Fibroblast of skin of back (primary cell): ENCODE measurements at regions not wholly inside any gene's neighbourhood (a gene's known extent, or its start where the extent isn't known, plus 50 kb on each side); places are given as distances from the start of the nearest gene placed in this dataset.
"Not testable (repeated sequence)": the region's sequence is repeated elsewhere in the genome, so short reads cannot be mapped to it uniquely, and the experiment has no call there.

ENCODE experiments used
- DNase-seq: peaks from one replicate; pipeline ENCODE4 v3.0.0-alpha.2; 2013

DNA sequence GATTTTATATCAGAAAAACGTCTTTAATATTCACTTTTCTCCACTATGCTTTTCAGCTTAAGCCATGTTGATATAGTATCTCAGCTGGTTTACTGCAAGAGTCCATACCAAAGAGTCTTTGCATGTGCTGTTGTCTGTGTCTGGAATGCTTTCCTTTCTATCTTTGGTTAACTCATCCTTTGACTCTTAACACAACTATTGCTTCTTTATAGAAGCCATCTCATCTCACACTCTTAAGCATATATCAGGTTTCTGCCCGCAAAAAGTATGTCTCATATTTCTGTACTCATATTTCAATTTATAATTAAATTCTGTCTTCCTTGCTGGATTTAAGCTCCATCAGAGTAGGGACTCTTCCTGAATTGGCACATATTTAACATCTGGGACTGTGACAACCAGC lies 220.9 kb upstream of the KCNK2 start:
- DNase-seq, result peak; percentile 87

DNA sequence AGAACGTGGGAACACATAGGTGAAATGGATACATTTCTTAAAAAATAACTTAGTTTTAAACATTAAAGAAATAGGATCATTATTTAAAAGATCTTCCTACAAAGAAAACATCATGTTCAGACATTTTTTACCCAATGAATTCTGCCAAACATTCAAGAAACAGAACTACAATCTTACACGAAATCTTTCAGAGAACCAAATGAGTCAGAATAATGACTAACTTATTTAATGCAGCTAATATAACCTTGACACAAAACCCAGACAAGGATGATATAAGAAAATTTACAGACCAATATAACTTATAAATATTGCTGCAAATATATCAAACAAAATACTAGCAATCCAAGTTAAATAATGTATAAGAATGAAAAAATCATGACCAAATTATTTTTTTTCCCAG lies 220.1 kb upstream of the KCNK2 start:
- peak; percentile 63 for DNase-seq

DNA sequence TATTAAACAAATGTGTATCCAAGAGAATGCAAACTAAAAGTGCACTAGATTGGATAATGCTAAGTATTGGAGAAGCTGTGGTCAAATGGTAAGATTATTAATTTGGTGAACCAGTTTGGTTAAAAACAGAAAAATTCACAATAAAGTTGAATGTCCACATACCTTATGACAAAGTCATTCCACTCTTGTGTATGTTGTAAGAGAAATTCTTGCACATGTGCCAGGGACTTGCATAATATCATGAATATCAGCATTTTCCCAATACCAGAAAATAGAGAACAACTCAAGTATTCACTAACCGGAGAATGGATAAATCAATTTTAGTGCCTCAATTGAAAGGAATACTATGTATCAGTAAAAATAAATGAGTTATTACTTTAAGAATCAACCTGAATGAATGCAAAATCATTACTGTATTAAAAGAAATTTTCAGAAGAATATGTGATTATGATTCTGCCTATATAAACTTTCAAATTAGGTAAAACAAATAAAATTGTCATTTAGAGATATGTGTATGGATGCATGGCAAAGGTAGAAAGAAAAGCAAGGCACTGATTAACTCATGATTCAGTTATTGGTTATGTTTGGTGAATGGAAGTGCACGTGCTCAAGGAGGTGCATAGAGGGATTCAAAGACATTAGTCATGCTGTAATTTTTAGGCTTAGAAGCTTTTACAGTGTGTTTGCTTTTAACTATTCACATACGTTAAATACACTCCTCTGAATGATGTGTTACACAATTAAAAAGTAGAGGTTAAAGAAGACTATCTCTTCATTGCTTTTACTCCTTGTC lies 217.4 kb upstream of the KCNK2 start:
- DNase-seq, result peak; percentile 78

DNA sequence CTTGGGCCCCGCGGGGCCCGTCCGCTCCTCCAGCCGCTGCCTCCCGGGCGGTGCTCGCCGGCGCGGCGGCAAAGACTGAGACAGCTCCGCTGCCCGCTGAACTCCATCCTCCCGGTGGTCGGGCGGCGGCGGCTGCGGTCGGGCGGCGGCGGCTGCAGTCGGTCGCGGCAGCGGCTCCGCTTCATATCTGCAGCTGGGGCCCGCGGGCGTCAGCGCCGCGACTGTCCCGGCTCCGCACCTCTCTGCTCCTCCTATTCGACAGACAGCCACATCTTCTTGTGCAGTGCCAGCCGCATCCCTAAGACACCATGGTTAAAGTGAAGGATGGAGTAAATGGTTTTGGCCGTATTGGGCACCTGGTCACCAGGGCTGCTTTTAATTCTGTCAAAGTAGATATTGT lies 212.1 kb upstream of the KCNK2 start:
- not testable (repeated sequence) for DNase-seq

- DNase-seq, result no peak
Observed at GRCh38 chr1:214880956-214881355, 201.6 kb upstream of the KCNK2 start.

DNA sequence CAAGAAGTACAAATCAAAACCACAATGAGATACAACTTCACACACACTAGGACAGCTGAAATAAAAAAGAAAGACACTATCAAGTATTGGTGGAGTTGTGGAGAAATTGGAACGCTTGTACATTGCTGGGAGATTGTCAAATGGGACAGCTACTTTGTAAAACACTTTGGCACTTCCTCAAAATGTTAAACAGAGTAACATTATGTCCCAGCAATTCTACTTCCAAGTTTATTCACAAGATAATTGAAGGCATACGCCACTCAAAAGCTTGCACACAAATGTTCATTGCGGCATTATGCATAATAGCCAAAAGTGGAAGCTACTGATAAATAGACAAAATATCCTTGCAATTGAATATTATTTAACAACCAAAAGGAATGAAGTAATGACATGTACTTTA lies 199.9 kb upstream of the KCNK2 start:
- DNase-seq, result no peak

DNA sequence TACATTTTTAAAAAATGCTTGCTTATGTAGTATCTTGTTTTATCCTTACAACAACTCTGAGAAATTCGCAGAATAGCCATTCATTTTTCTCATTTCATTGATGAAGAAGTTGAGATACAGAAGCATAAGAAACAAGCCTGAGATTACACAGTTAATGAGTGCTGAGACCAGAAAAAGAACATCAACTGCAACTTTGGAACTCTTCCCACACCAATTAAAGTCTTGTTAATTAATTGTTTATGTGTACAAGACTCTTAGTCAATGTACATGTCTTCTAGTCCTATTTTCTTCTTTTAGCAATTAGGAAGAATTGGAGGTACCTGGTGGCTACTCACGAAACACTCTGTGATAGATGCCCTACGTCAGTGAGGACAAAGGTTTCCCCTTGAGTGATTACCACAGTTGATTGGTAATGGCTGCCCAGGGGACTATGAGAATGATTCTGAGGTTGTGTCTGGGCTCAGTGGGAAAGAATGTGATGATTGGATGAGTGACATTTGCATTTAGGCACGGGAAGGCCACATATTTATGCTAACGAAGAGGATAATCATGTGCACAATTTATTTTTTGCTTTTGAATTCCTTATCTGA lies 187.4 kb upstream of the KCNK2 start:
- no peak for DNase-seq

- DNase-seq, result no peak
Observed at GRCh38 chr1:214896921-214897320, 185.6 kb upstream of the KCNK2 start.

- DNase-seq, result no peak
Observed at GRCh38 chr1:214897581-214897980, 185.0 kb upstream of the KCNK2 start.

- DNase-seq, result no peak
Observed at GRCh38 chr1:214898161-214898560, 184.4 kb upstream of the KCNK2 start.

GRCh38 chr1:214898718-214899117 lies 183.8 kb upstream of the KCNK2 start:
- no peak for DNase-seq

DNA sequence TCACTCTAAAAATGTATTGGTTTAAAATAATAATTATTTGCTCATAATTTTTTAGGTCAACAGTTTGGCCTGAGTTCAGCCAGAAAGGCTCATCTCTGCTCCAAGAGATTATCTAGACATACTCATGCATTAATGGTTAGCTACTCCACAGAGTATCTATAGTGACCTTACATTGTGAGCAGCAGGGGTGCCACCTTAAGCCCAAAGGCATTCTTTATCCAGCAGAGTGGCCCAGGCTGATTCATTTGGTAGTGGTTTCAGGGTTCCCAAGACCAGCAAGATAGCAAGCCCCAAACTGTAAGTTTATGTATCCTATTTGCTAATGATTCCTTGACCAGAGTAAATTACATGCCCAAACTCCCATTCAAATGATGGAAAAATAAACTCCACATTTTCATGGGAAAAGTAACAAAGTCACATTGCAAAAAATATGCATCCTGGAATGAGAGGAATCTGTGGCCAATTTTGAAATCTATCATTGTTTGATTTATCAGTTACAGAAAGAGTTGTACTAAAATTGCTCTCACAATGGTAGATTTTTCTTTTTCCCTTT lies 182.6 kb upstream of the KCNK2 start:
- DNase-seq, result peak; percentile 63

DNA sequence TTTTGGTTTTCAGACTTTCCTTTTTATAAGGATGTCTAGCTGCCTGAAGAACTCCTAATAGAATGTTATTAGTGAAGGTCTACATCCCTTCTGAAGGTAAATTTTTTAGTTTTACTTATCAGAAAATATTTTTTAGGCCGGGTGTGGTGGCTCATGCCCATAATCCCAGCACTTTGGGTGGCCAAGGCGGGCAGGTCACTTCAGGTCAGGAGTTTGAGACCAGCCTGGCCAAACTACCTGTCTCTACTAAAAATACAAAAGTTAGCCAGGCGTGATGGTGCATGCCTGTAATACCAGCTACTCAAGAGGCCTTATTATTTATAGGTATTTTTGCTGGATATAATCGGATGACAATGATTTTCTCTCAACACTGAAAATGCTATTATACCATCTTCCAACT lies 181.9 kb upstream of the KCNK2 start:
- DNase-seq, result no peak

- peak; percentile 91 for DNase-seq
Observed at GRCh38 chr1:214901718-214902117, 180.8 kb upstream of the KCNK2 start.

GRCh38 chr1:214902636-214903320 lies 179.8 kb upstream of the KCNK2 start:
- DNase-seq, result peak; percentile 77

GRCh38 chr1:214912127-214912526 lies 170.4 kb upstream of the KCNK2 start:
- DNase-seq, result no peak

GRCh38 chr1:214913966-214914365 lies 168.6 kb upstream of the KCNK2 start:
- no peak for DNase-seq

- DNase-seq, result no peak
Observed at GRCh38 chr1:214917081-214917635, 165.4 kb upstream of the KCNK2 start.

DNA sequence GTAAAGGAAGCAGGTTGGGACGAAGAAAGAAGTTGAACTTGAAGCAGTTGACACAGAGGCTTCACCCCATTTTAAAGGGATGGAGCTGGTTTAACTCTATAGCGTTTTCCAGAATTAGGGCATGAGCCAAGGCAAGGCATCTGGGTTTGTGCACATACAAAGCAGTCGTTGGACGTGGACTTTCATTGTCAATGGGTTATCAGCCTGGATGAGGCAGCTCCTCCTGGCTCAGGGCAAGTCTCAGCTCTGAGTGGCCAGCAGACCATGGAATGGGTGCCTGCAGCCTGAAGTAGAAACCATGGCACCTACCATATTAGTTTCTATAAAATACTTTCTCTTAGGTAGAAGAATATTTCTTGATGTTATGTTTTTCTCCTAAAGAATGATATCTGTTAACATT lies 163.8 kb upstream of the KCNK2 start:
- DNase-seq, result no peak

- DNase-seq, result no peak
Observed at GRCh38 chr1:214920337-214920736, 162.2 kb upstream of the KCNK2 start.

- DNase-seq, result no peak
Observed at GRCh38 chr1:214923278-214923915, 159.1 kb upstream of the KCNK2 start.

DNA sequence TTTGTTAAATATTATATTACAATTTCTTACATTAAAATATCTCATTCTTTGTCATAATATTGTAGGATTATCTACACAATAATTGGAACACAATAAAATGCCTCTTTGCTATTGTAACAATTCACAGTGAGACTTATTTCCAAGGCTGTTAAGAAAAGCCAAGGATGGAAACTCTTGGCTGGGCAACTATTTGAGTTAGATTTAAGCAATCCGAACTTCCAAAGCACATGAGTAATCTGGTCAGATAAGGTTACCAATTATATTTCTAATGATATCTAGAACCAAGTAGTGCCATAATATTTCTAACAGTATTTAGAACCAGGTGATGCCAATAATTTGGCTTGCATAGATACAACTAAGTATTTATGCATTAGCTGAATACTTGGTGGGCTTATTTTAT lies 154.7 kb upstream of the KCNK2 start:
- DNase-seq, result no peak

GRCh38 chr1:214928574-214928973 lies 154.0 kb upstream of the KCNK2 start:
- DNase-seq, result no peak
